Lung (tissue), 11 donors: ENCODE measurements at regions not wholly inside any gene's neighbourhood (a gene's known extent, or its start where the extent isn't known, plus 50 kb on each side); places are given as distances from the start of the nearest gene placed in this dataset.

Experiments
- ATAC-seq: fragments of 200-7000 bp; cut with Tn5 transposase; one replicate; pipeline ENCODE4 v1.9.1; 2020; ENCODE audit warnings: moderate number of reproducible peaks; ENCODE audit not compliant: insufficient read depth, low FRiP score
- DNase-seq, 3 donors: peaks; one replicate each; pipeline ENCODE4 v3.0.0-alpha.2; 2013 to 2017
- H3K27ac ChIP-seq, 2 donors: one replicate each; pipeline ENCODE4 v1.5.1; 2013; ENCODE audit warnings: mild to moderate bottlenecking in 2 of 2, moderate library complexity in 2 of 2, control low read depth in 1 of 2, inconsistent platforms in 1 of 2, low read depth in 1 of 2, low read length in 1 of 2
- H3K27me3 ChIP-seq, 3 donors: one replicate each; pipeline ENCODE4 v1.5.1; 2013; ENCODE audit warnings: low read length in 2 of 3; ENCODE audit not compliant: control insufficient read depth in 3 of 3, insufficient read depth in 3 of 3
- H3K36me3 ChIP-seq, 4 donors: one replicate each; pipeline ENCODE4 v1.5.1; 2013; ENCODE audit warnings: low read length in 4 of 4, mild to moderate bottlenecking in 1 of 4, moderate library complexity in 1 of 4; ENCODE audit not compliant: control insufficient read depth in 4 of 4, insufficient read depth in 4 of 4
- H3K4me1 ChIP-seq, 5 donors: one replicate each; pipeline ENCODE4 v1.5.1; 2013; ENCODE audit warnings: low read length in 5 of 5, mild to moderate bottlenecking in 2 of 5, moderate library complexity in 1 of 5; ENCODE audit not compliant: control insufficient read depth in 5 of 5, insufficient read depth in 5 of 5
- H3K4me3 ChIP-seq: one replicate; pipeline ENCODE4 v1.5.1; 2013; ENCODE audit warnings: mild to moderate bottlenecking, control low read depth, moderate library complexity
- H3K9ac ChIP-seq, 2 donors: one replicate each; pipeline ENCODE4 v1.5.1; 2013; ENCODE audit warnings: low read length in 2 of 2, control low read depth in 1 of 2; ENCODE audit not compliant: insufficient read depth in 1 of 2
- H3K9me3 ChIP-seq, 4 donors: one replicate each; pipeline ENCODE4 v1.5.1; 2013; ENCODE audit warnings: low read length in 3 of 4, mild to moderate bottlenecking in 1 of 4, moderate library complexity in 1 of 4; ENCODE audit not compliant: control insufficient read depth in 4 of 4, insufficient read depth in 3 of 4
- CTCF ChIP-seq: IDR thresholded peaks from 2 replicates; pipeline ENCODE4 v1.5.1; 2012; ENCODE audit warnings: mild to moderate bottlenecking; ENCODE audit errors: control extremely low read depth, extremely low read depth
- WGBS, 2 donors: extraction: QIAGEN DNeasy Blood & Tissue Kit; methylation state at CpG; one replicate each; pipeline ENCODE4 v1.1.7; 2013; 5-methylcytosine and 5-hydroxymethylcytosine counted together
- donor health status: control.
- donor health status: control.
- donor health status: Bipolar disorder and iron deficiency.
- donor health status: healthy.
- donor health status: DM: yes; HTN: yes; CAD: no.

DNA sequence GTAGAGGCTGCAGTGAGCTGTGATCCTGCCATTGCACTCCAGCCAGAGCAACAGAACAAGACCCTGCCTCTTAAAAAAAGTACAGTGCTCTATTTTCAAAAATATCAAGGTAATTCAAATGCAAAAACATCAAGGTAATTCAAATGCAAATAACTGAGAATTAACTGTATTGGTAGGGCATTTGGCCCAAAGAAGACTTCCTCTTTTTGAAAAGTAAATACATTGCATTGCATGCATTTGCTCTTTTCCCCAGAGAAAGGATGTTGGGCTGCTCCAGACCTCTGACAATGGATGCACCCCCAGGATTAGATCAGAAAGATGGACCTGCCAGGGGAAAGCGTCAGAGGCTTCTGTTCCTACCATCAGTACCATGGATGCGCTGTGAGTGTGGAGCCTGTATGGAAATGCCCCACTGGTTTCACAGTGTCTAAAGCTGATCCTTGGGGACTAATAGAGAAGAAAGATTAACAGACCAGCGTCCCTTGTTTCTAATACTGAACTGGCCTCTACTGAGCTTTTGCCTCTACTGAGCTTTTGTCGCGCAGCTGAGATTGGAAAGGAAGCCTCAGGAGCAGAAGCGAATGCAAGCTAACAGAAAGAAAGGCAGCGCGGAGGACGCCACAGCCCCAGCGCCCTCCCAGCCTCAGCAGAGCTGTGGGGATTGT lies 93.5 kb upstream of the LYZL2 start:
- ATAC-seq (no peak), DNase-seq (no peak)
- TF ChIP-seq CTCF: no peak
- WGBS, 2 donors: 93% methylated on average over 10 of the region's 10 CpGs
- Histone ChIP-seq H3K4me1 (no peaks in the 10 kb centered on the region), H3K9ac (no peak overlapping the region), H3K9me3 (no peaks in the 10 kb centered on the region), H3K27ac (no peak overlapping the region), H3K27me3 (no peaks in the 10 kb centered on the region), H3K36me3 (no peaks in the 10 kb centered on the region), H3K4me3 (no peak overlapping the region)

- Histone ChIP-seq H3K4me1 (no peaks in the 10 kb centered on the region), H3K9me3 (no peaks in the 10 kb centered on the region), H3K27ac (no peak overlapping the region), H3K4me3 (no peak overlapping the region), H3K36me3 (no peaks in the 10 kb centered on the region), H3K27me3 (no peaks in the 10 kb centered on the region), H3K9ac (no peak overlapping the region)
- no peak for DNase-seq
- WGBS, 2 donors: 47 to 68% methylated on average over 9 of the region's 9 CpGs
- no peak for TF ChIP-seq CTCF
- ATAC-seq: no peak
Observed at GRCh38 chr10:30719832-30720231, 90.3 kb upstream of the LYZL2 start.

GRCh38 chr10:30709700-30710358 lies 80.3 kb upstream of the LYZL2 start:
- Histone ChIP-seq H3K36me3 (no peaks in the 10 kb centered on the region), H3K4me3 (no peak overlapping the region), H3K27ac (no peak overlapping the region), H3K27me3 (no peaks in the 10 kb centered on the region), H3K4me1 (peaks cover 0 to 2% (median 0%) of the 10 kb centered on the region in 5 donors), H3K9me3 (peaks cover 0 to 10% (median 3%) of the 10 kb centered on the region in 4 donors), H3K9ac (no peak overlapping the region)
- no peak for TF ChIP-seq CTCF
- no peak for DNase-seq
- ATAC-seq: no peak
- 86 to 90% methylated on average over 6 of the region's 6 CpGs for WGBS, 2 donors

- DNase-seq (no peak), ATAC-seq (no peak)
- TF ChIP-seq CTCF: no peak
- H3K36me3 ChIP-seq: no peaks in the 10 kb centered on the region
- 88 to 93% methylated on average over 10 of the region's 10 CpGs for WGBS, 2 donors
- H3K4me1 ChIP-seq: peaks cover 0 to 2% (median 0%) of the 10 kb centered on the region in 5 donors
- H3K9me3 ChIP-seq: peaks cover 0 to 8% (median 3%) of the 10 kb centered on the region in 4 donors
- H3K4me3 ChIP-seq: no peak overlapping the region
- no peak overlapping the region for H3K9ac ChIP-seq
- no peak overlapping the region for H3K27ac ChIP-seq
- H3K27me3 ChIP-seq: no peaks in the 10 kb centered on the region
Observed at GRCh38 chr10:30709229-30709628, 79.7 kb upstream of the LYZL2 start.
